Activated CD8-positive, alpha-beta memory T cell treated with anti-CD3 and anti-CD28 coated beads for 4 hours (primary cell): ENCODE measurements at regions not wholly inside any gene's neighbourhood (a gene's known extent, or its start where the extent isn't known, plus 50 kb on each side); places are given as distances from the start of the nearest gene placed in this dataset.

Source experiments
- DNase-seq, 2 donors: peaks; one replicate each; pipeline ENCODE4 v3.0.0-alpha.2; 2020; ENCODE audit warnings: low read depth in 2 of 2

DNA sequence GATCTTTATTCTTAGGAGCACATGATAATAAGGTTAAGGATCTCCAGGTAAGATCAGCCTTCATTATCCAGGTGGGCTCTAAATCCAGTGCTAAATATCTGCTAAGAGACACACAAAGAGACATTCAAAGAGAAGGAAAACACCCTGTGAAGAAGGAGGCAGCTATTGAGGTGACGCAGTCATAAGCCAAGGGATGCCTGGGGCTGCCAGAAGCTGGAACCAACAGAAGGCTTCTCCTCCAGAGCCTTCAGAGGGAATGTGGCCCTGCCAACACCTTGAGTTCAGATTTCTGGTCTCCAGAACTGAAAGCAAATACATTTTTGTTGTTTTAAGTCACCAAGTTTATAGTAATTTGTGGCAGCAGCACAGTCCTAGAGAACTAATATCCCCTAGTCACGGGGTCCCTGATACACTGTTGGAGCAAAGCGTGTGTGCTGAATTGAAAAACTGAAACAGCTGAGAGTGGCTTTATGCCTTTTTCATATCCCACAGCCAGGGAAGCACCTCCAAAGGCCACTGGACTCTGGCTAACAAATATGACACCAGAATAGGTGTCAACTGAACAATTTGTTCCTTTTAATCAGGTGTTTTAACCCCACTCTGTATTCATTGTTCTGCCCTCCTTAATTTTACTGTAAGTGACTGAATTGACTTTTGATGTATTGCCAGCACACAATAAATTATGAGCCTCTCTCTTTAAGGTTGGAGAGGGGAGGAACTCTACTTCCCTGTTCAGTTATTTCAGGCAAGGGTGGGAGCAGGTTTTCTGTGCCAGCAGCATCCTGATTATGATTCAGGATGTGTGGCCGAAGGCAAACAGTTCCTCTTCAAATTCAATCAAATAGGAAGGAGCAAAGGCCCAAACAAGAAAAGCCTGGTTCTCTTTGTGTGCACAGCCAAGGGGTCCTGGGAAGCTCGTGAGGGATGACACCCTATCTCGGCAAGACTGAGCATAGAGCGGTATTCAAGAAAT lies 151.8 kb upstream of the HES1 start:
- DNase-seq = no peak

GRCh38 chr3:193984876-193985275 lies 151.1 kb upstream of the HES1 start:
- no peak for DNase-seq

DNA sequence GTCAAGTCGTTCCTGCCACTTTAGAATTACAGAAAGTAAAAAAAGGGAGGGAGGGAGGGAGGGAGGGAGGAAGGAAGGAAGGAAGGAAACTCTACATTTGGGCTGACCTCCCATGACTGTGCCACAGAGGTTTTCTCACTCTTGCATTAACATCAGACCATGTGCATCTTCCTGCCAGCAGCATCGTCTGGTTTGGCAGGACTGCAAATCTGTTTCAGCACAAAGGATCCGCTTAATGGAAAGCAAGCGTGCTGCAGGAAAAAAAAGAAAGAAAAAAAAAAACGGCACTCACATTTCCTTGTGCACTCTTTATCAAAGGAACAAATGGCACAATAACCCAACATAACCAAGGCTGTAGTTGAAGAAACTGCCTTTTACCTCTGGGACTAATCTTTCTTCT lies 148.8 kb upstream of the HES1 start:
- no peak for DNase-seq

DNA sequence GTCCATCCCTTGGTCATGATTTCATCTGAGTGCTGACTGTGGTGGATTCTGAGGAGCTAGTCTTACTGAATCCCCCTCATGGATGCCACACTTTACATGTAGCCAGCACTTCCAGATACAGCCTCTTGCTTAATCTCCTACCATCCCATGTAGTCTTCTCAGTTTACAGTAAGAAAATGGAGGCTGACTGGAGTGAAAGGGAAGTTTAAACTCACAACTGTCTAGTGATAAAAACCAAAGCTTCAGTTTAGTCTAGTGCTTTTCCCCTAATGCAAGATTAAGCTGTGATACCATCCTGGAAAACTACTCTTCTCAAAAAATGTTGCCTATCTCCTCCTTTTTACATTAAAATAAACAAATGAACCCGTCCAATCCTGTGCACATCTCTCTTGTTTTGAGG lies 146.8 kb upstream of the HES1 start:
- DNase-seq = no peak

GRCh38 chr3:193991666-193992424 lies 144.1 kb upstream of the HES1 start:
- no peak for DNase-seq

- DNase-seq = no peak
Measured at GRCh38 chr3:193992425-193993037, 143.4 kb upstream of the HES1 start.

DNA sequence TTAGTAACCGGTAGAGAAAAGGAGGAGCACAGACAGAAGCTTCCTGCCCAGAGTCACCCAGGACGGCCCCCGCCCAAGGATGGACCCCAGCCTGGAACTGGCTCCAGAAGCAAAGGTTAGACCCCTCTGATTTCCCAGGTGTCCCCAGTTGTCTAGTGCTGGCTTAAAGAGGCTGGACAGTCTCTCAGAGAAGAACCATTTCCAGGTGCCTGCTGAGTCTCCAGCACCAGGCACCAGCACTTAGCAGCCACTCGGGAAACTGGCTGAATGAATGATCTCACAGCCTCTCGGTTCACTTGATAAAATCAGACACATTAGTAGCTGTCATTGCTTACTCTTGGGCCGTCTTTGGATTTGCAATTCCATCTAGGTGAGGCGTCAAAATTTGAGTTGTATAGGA lies 139.7 kb upstream of the HES1 start:
- DNase-seq = no peak

DNA sequence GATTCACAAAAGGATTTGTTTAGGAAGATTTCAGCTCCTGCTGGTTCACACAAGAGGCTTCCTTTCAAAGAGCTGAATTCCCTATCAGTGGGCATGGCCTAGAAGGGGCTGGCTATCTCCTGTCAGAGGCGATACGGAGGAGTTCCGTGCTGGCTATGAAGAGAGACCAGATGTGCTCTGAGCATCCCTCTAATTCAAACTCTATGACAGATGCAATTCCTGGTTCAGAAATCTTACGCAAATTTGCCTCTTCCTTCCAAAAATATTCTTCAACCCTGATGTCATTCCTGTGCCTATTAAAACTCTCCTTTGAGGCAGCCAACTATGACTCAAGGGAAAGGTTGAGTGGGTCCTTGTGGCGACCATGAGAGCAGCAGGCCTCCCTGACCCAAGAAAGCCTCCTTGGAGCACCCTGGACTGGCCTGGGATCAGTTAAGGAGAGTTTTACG lies 139.3 kb upstream of the HES1 start:
- no peak for DNase-seq

- no peak for DNase-seq
Measured at GRCh38 chr3:193997228-193998122, 138.5 kb upstream of the HES1 start.

- no peak for DNase-seq
Measured at GRCh38 chr3:193998123-193998448, 137.9 kb upstream of the HES1 start.

- no peak for DNase-seq
Measured at GRCh38 chr3:193998628-193999195, 137.2 kb upstream of the HES1 start.

DNA sequence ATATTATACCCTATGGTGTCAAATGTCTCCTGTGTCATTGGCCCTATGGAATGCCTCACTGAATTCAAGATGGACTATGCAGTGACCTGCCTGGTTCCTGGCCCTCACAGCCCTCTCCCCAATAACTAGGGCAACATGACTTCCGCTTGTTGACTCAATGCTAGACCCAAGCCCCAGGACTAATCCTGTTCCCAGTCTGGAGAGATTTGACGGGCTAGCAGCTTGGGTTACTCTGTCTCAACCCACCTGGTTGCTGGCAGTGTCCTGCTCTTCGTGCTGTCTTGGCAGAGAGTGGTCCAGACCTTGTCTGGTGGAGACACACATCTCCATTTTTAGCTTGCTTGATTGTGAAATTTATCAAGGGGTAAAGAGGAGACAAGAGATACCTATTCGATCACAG lies 135.8 kb upstream of the HES1 start:
- DNase-seq = no peak

DNA sequence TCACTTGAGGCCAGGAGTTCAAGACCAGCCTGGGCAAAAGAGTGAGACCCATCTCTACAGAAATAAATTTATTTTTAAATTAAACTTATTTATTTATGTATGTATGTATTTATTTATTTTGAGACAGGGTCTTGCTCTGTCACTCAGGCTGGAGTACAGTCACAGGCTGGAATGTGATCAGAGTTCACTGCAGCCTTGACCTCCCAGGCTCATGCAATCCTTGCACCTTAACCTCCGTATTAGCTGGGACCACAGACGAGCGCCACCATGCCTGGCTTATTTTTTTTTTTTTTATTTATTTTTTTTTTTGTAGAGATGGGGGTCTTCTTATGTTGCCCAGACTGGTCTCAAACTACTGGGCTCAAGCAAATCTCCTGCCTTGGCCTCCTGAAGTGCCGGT lies 135.2 kb upstream of the HES1 start:
- DNase-seq = no peak

- no peak for DNase-seq
Measured at GRCh38 chr3:194001728-194002459, 134.1 kb upstream of the HES1 start.

DNA sequence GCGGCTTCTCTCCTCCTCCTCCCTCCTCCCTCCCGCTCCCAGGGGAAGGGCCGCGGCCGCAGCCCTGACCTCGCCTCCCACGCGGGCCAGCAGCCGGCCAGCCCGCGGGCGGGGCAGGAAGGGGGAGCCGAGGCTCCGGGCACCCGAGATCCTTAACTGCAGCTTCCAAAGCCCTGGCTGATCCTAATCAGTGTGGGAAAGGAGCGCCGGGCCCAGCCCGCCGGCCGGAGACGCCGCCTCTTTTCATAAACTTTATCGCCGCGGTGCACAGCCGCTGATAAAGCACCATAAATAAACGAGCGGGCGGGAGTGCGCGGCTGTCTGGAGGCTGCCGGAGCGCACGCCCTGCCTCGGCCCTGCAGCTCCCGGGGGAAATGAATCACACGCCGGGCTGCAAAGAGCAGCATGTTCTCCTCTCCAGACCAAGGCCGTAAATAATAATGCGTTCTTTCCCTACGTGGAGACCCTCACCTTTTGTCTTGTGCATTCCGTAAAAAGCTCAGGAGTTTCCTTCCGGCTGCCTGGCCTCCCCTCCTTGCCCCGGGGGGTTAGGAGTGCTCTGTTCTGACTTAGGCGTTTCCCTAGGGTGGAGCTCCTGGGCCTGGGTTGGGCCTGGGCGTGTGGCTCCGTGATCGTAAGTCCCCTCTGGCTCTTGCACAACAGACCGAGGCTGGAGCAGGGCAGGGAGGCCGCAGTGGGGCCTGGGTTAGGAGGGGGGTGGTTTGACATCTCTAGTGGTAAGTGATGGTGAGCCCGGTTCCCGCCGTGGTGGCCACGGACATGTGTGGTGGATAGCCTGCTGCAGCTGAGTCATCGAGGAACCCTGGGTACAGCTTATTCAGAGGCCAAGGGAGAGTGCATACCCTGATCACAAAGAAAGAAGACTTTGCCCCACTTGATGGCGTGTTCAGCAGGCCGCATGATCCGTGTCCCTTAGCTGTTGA lies 132.6 kb upstream of the HES1 start:
- DNase-seq = no peak

GRCh38 chr3:194005930-194006501 lies 129.9 kb upstream of the HES1 start:
- DNase-seq = no peak

- no peak for DNase-seq
Measured at GRCh38 chr3:194007592-194008337, 128.2 kb upstream of the HES1 start.

- no peak for DNase-seq
Measured at GRCh38 chr3:194009019-194009418, 126.9 kb upstream of the HES1 start.
